ENCODE measurements at regions not wholly inside any gene's neighbourhood (a gene's known extent, or its start where the extent isn't known, plus 50 kb on each side); places are given as distances from the start of the nearest gene placed in this dataset.

DNA sequence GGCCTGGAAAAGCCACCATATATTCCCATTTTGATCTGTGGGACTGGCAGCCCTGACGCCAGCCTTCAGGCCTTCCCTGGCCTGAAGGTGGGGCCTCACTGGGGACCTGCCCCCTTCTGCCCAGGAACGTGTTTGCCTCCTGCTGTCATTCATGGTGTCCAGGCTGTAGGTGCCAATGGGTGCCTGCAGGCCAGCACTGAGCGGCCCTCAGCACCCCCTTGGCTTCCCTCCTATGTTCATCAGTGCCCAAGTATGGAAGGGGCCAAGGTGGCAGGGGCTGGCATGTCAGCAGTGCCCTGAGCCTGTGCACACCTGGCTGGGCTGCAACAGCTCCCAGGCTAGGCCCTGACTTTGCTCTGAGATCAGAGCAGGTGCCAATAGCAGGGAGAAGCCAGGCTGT is 800.3 kb upstream of the RAB6C start:
- TF ChIP-seq, protein P1, sequence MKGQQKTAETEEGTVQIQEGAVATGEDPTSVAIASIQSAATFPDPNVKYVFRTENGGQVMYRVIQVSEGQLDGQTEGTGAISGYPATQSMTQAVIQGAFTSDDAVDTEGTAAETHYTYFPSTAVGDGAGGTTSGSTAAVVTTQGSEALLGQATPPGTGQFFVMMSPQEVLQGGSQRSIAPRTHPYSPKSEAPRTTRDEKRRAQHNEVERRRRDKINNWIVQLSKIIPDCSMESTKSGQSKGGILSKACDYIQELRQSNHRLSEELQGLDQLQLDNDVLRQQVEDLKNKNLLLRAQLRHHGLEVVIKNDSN (IDR thresholded peaks at IDR 0.05; ENCODE audit: borderline replicate concordance, low read depth): no peak
- no peak for TF ChIP-seq RCOR1 (IDR thresholded peaks at IDR 0.05; ENCODE audit: low read length)
- no peak for TF ChIP-seq NFIC (IDR thresholded peaks at IDR 0.05; ENCODE audit: borderline replicate concordance)
- TF ChIP-seq FOSL2 (IDR thresholded peaks at IDR 0.05; ENCODE audit: borderline replicate concordance, low read depth): no peak
- TF ChIP-seq, protein P2, sequence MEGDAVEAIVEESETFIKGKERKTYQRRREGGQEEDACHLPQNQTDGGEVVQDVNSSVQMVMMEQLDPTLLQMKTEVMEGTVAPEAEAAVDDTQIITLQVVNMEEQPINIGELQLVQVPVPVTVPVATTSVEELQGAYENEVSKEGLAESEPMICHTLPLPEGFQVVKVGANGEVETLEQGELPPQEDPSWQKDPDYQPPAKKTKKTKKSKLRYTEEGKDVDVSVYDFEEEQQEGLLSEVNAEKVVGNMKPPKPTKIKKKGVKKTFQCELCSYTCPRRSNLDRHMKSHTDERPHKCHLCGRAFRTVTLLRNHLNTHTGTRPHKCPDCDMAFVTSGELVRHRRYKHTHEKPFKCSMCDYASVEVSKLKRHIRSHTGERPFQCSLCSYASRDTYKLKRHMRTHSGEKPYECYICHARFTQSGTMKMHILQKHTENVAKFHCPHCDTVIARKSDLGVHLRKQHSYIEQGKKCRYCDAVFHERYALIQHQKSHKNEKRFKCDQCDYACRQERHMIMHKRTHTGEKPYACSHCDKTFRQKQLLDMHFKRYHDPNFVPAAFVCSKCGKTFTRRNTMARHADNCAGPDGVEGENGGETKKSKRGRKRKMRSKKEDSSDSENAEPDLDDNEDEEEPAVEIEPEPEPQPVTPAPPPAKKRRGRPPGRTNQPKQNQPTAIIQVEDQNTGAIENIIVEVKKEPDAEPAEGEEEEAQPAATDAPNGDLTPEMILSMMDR (IDR thresholded peaks at IDR 0.05): no peak
- TF ChIP-seq POLR2AphosphoS5 (IDR thresholded peaks at IDR 0.05; ENCODE audit: low read depth, low read length): no peak
- TF ChIP-seq SIN3A (IDR thresholded peaks at IDR 0.05; ENCODE audit: borderline replicate concordance, low read depth, low read length): no peak
- TF ChIP-seq NRF1 (IDR thresholded peaks at IDR 0.05; ENCODE audit: low read depth, low read length): no peak
- TF ChIP-seq, protein P3, sequence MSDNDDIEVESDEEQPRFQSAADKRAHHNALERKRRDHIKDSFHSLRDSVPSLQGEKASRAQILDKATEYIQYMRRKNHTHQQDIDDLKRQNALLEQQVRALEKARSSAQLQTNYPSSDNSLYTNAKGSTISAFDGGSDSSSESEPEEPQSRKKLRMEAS (IDR thresholded peaks at IDR 0.05; ENCODE audit: low read depth): no peak
- TF ChIP-seq EP300 (IDR thresholded peaks at IDR 0.05; ENCODE audit: borderline replicate concordance in 1 of 2, low read depth in 1 of 2, low read length in 1 of 2): no peak
- TF ChIP-seq EZH2phosphoT487 (IDR thresholded peaks at IDR 0.05; ENCODE audit: borderline replicate concordance, low read depth): no peak
- TF ChIP-seq, protein P4, sequence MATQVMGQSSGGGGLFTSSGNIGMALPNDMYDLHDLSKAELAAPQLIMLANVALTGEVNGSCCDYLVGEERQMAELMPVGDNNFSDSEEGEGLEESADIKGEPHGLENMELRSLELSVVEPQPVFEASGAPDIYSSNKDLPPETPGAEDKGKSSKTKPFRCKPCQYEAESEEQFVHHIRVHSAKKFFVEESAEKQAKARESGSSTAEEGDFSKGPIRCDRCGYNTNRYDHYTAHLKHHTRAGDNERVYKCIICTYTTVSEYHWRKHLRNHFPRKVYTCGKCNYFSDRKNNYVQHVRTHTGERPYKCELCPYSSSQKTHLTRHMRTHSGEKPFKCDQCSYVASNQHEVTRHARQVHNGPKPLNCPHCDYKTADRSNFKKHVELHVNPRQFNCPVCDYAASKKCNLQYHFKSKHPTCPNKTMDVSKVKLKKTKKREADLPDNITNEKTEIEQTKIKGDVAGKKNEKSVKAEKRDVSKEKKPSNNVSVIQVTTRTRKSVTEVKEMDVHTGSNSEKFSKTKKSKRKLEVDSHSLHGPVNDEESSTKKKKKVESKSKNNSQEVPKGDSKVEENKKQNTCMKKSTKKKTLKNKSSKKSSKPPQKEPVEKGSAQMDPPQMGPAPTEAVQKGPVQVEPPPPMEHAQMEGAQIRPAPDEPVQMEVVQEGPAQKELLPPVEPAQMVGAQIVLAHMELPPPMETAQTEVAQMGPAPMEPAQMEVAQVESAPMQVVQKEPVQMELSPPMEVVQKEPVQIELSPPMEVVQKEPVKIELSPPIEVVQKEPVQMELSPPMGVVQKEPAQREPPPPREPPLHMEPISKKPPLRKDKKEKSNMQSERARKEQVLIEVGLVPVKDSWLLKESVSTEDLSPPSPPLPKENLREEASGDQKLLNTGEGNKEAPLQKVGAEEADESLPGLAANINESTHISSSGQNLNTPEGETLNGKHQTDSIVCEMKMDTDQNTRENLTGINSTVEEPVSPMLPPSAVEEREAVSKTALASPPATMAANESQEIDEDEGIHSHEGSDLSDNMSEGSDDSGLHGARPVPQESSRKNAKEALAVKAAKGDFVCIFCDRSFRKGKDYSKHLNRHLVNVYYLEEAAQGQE (IDR thresholded peaks at IDR 0.05; ENCODE audit: low read depth, low read length): no peak
- TF ChIP-seq, protein P5, sequence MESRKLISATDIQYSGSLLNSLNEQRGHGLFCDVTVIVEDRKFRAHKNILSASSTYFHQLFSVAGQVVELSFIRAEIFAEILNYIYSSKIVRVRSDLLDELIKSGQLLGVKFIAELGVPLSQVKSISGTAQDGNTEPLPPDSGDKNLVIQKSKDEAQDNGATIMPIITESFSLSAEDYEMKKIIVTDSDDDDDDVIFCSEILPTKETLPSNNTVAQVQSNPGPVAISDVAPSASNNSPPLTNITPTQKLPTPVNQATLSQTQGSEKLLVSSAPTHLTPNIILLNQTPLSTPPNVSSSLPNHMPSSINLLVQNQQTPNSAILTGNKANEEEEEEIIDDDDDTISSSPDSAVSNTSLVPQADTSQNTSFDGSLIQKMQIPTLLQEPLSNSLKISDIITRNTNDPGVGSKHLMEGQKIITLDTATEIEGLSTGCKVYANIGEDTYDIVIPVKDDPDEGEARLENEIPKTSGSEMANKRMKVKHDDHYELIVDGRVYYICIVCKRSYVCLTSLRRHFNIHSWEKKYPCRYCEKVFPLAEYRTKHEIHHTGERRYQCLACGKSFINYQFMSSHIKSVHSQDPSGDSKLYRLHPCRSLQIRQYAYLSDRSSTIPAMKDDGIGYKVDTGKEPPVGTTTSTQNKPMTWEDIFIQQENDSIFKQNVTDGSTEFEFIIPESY (IDR thresholded peaks at IDR 0.05; ENCODE audit: borderline replicate concordance, low read depth): no peak
- TF ChIP-seq RAD21 (IDR thresholded peaks at IDR 0.05; ENCODE audit: low read length): no peak

Data from SK-N-SH (cell line).